ENCODE measurements at regions not wholly inside any gene's neighbourhood (a gene's known extent, or its start where the extent isn't known, plus 50 kb on each side); places are given as distances from the start of the nearest gene placed in this dataset.
"Not testable (repeated sequence)": the region's sequence is repeated elsewhere in the genome, so short reads cannot be mapped to it uniquely, and the experiment has no call there.

GRCh38 chr16:76118344-76118743, 158.9 kb upstream of the CNTNAP4 start:
- no peak overlapping the region for H3K4me3 ChIP-seq
- DNase-seq (no peak), ATAC-seq (no peak)
- H3K27me3 ChIP-seq: peaks cover 0 to 5% (median 0%) of the 10 kb centered on the region in 7 donors
- no peak for TF ChIP-seq CTCF (IDR thresholded peaks at IDR 0.05)
- WGBS, 2 donors: 48 to 60% methylated on average over 1 of the region's 1 CpG
- peaks cover 0 to 5% (median 0%) of the 10 kb centered on the region in 11 donors for H3K9me3 ChIP-seq
- H3K36me3 ChIP-seq: no peaks in the 10 kb centered on the region
- intact Hi-C loops (cut with DNase I): no loop called here
- no peaks in the 10 kb centered on the region for H3K4me1 ChIP-seq
- no peak overlapping the region for H3K27ac ChIP-seq

GRCh38 chr16:76121636-76122035, 155.6 kb upstream of the CNTNAP4 start:
- H3K4me1 ChIP-seq: no peaks in the 10 kb centered on the region
- WGBS, 2 donors: 68 to 75% methylated on average over 4 of the region's 4 CpGs
- H3K27me3 ChIP-seq: peaks cover 0 to 5% (median 0%) of the 10 kb centered on the region in 7 donors
- no peaks in the 10 kb centered on the region for H3K36me3 ChIP-seq
- H3K9me3 ChIP-seq: no peaks in the 10 kb centered on the region
- no peak overlapping the region for H3K4me3 ChIP-seq
- ATAC-seq: no peak
- no peak for DNase-seq
- no peak overlapping the region for H3K27ac ChIP-seq
- TF ChIP-seq CTCF (IDR thresholded peaks at IDR 0.05): no peak
- intact Hi-C loops (cut with DNase I): no loop called here

GRCh38 chr16:76123966-76124365, 153.2 kb upstream of the CNTNAP4 start:
- ATAC-seq: no peak
- intact Hi-C loops (cut with DNase I): no loop called here
- H3K4me3 ChIP-seq: no peak overlapping the region
- no peak overlapping the region for H3K27ac ChIP-seq
- H3K4me1 ChIP-seq: no peaks in the 10 kb centered on the region
- TF ChIP-seq CTCF (IDR thresholded peaks at IDR 0.05): no peak
- H3K36me3 ChIP-seq: no peaks in the 10 kb centered on the region
- WGBS, 2 donors: 81 to 82% methylated on average over 3 of the region's 3 CpGs
- DNase-seq: no peak
- H3K27me3 ChIP-seq: no peaks in the 10 kb centered on the region
- peaks cover 0 to 6% (median 0%) of the 10 kb centered on the region in 11 donors for H3K9me3 ChIP-seq

- DNase-seq (no peak), ATAC-seq (no peak)
- H3K4me3 ChIP-seq: no peak overlapping the region
- no peaks in the 10 kb centered on the region for H3K36me3 ChIP-seq
- intact Hi-C loops (cut with DNase I): no loop called here
- no peak for TF ChIP-seq CTCF (IDR thresholded peaks at IDR 0.05)
- H3K9me3 ChIP-seq: peaks cover 0 to 6% (median 0%) of the 10 kb centered on the region in 11 donors
- no peak overlapping the region for H3K27ac ChIP-seq
- no peaks in the 10 kb centered on the region for H3K4me1 ChIP-seq
- no peaks in the 10 kb centered on the region for H3K27me3 ChIP-seq
Observed at GRCh38 chr16:76125871-76126270, 151.3 kb upstream of the CNTNAP4 start.

GRCh38 chr16:76138056-76138455, 139.1 kb upstream of the CNTNAP4 start:
- not testable (repeated sequence) for H3K27me3 ChIP-seq
- 61 to 66% methylated on average over 6 of the region's 6 CpGs for WGBS, 2 donors

More at GRCh38 chr16:76138056-76138455, 139.1 kb upstream of the CNTNAP4 start:
- intact Hi-C loops (cut with DNase I); H3K27ac ChIP-seq; H3K4me3 ChIP-seq; H3K4me1 ChIP-seq; DNase-seq; ATAC-seq; H3K36me3 ChIP-seq: not testable (repeated sequence)
- peaks cover 0 to 12% (median 0%) of the 10 kb centered on the region in 11 donors for H3K9me3 ChIP-seq
